Fibroblast of the aortic adventitia (primary cell): ENCODE measurements at regions not wholly inside any gene's neighbourhood (a gene's known extent, or its start where the extent isn't known, plus 50 kb on each side); places are given as distances from the start of the nearest gene placed in this dataset.

ENCODE experiments used
- DNase-seq: peaks from one replicate; pipeline ENCODE4 v3.0.0-alpha.2; 2010; ENCODE audit warnings: low read depth
- H3K4me3 ChIP-seq: 2 replicates; pipeline ENCODE4 v1.5.1; 2011; ENCODE audit warnings: low read depth, mild to moderate bottlenecking, control low read depth, low read length, moderate library complexity
- TF ChIP-seq, protein P1 (sequence below): IDR thresholded peaks from 2 replicates; pipeline ENCODE4 v1.5.1; 2011; ENCODE audit warnings: mild to moderate bottlenecking, low read length, control low read depth, inconsistent platforms; ENCODE audit not compliant: insufficient read depth

DNA sequence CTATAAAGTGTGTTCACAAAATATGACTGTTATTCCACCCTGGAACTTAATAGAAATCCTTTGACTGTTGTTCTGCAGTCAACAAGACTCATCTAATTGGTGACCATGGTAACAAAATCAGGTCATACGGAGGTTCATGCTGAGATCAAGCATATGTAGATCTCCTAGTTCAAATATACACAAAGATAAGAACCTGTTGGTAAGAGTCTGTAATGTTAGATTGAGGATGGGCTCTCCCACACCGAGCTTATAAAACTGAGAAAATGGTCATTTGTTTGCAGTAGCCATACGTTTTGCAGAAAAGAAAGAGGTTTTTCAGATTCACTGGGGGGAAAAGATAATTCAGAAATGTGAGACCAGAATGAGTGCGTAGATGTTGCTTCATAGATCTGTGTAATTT is 468.1 kb downstream of the RPS6KC1 start:
- DNase-seq, result no peak
- H3K4me3 ChIP-seq, result no peak overlapping the region
- TF ChIP-seq, protein P1, sequence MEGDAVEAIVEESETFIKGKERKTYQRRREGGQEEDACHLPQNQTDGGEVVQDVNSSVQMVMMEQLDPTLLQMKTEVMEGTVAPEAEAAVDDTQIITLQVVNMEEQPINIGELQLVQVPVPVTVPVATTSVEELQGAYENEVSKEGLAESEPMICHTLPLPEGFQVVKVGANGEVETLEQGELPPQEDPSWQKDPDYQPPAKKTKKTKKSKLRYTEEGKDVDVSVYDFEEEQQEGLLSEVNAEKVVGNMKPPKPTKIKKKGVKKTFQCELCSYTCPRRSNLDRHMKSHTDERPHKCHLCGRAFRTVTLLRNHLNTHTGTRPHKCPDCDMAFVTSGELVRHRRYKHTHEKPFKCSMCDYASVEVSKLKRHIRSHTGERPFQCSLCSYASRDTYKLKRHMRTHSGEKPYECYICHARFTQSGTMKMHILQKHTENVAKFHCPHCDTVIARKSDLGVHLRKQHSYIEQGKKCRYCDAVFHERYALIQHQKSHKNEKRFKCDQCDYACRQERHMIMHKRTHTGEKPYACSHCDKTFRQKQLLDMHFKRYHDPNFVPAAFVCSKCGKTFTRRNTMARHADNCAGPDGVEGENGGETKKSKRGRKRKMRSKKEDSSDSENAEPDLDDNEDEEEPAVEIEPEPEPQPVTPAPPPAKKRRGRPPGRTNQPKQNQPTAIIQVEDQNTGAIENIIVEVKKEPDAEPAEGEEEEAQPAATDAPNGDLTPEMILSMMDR, result no peak

DNA sequence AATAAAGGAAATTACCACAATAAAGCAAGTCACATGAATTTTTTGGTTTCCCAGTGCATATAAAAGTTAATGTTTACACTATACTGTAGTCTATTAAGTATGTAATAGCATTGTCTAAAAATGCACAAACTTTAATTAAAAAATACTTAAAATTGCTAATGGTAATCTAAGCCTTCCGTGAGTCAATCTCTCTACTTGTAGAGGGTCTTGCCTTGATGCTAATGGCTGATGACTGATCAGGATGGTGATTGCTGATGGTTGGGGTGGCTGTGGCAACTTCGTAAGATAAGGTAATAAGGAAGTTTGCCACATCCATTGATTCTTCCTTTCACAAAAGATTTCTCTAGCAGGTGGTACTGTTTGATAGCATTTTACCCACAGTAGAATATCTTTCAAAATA is 466.6 kb upstream of the PROX1 start:
- H3K4me3 ChIP-seq, result no peak overlapping the region
- TF ChIP-seq, protein P1, result no peak
- DNase-seq, result no peak

DNA sequence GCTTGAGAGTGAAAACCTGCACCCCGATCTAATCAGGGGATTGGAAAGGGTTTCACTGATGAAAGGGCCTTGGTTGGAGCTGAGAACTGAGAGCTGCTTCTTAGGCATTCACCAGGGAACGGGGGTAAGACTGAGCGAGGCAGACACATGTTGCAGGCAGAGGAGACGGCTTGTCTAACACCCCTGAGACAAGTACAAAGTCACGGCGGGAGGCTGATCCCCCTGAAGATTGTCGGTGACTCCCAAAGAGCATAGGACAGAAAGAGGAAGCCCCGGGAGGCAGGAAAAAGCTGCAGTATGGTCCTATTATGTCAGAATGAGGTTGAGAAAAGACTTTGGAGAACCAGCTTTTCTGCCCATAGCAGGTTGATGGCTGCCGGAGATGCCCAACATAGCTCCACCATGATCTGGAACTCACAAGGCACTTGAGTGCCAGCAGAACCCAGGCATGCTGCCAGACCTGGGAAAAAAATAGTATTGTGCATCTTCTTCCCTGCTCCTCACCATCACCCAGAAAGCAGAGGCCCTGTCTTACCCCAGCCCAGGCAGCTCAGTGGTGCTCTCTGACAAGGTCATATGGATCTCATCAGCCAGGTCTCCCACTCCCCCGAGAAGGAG is 463.9 kb upstream of the PROX1 start:
- no peak for DNase-seq
- TF ChIP-seq, protein P1, result no peak
- H3K4me3 ChIP-seq, result no peak overlapping the region

DNA sequence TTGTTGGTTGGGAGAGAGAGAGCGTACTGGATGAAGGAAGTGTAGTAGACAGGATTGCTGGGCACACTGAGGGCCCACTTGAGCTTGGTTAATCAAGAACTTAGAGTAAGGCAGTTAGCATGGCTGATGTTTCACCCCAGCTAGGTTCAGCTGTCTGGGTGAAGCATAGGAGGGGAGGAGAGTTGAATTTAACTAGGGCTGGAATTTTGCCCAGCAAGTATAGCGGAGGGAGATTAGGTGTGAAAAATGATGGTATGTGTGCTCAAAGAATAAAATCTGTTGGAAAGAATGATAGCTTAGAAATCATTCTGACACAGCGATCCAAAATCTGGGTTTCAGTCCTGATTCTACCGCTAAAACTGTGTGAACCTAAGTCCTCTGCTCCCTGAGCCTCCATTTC is 461.5 kb upstream of the PROX1 start:
- TF ChIP-seq, protein P1, result no peak
- DNase-seq, result no peak
- no peak overlapping the region for H3K4me3 ChIP-seq

DNA sequence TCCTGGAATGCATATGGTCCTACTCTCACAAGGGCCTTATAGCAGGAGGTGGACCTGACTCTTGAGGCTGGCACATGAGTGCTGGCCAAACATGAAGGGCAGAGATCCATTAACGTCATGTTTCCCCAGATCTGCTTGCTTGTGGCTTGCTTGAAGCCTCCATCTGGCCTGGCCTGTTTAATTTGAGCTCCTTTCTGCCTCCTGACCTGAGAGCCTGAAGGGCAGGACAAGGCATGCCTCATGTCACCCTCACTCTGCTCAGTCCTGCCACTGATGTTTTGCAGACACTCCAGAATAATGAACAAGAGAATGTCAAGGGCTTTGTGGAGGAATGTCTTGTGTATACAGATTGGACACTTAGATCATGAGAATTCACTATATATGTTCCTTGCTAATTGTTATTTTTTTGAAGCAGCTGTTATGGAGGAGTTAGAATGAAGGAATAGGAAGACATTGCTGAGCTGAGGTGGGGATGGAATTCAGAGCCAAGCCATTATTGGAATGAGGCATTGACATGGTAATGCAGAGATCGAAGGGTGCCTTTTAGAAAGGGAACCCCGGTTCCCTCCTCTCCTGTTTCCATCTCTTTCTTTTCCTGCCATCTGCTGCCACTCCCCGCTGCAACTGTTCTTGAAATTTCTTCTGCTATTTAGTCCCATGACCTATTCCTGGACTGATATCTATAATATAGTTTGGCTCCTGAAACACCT is 457.0 kb upstream of the PROX1 start:
- no peak for DNase-seq
- H3K4me3 ChIP-seq, result no peak overlapping the region
- TF ChIP-seq, protein P1, result no peak

DNA sequence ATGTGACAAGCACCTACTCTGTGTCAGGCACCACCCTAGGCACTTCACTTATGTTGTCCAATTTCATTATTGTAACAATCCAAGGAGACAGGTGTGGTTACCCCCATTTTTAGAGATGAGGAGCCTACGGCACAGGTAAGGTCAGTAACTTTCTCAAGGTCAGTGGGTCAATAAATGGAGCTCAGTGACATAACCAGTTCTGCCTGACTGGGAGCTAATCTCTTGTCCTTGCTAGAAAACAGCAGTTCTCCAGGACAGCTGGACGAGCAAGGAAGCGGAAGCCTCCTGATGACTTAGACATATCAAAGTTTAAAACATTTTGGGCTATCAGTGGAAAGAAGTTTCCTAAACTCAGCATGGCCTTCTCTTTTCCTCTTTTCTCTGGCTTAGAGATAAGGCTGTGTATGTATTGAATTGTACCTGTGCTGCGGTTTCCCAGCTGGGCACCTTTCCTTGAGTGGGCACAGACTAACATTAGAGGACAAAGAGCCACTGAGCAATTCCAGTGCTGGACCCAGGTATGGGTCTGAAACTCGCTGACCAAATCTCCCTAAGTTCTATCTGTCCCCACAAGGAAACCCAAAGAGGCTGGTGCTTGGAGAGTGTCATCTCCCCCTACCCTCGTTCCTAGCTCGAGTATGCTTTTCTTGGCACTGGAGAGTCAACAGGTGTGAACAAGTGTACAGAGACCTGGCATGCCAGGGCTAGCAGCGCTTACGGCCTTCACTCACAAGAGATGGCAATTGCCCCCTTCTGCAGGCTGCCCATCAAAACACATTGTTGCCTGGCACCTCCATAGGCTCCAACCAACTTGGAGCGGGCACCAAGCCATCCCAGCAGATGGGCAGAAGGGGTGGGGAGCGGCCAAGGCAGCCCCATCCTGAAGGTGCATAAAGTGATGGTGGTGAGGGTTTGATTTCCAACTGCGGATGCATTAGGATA is 456.1 kb upstream of the PROX1 start:
- H3K4me3 ChIP-seq, result no peak overlapping the region
- TF ChIP-seq, protein P1, result no peak
- no peak for DNase-seq
